HCT116 (cell line): ENCODE measurements at regions not wholly inside any gene's neighbourhood (a gene's known extent, or its start where the extent isn't known, plus 50 kb on each side); places are given as distances from the start of the nearest gene placed in this dataset.

Experiments used
- ATAC-seq: fragments of 200-7000 bp; cut with Tn5 transposase; 2 replicates; pipeline ENCODE4 v1.9.1; 2020; ENCODE audit warnings: mild to moderate bottlenecking, moderate library complexity
- BruUV-seq: library from RNA; stranded (reverse); fragments of 400-500 nt; replicated peaks from 2 replicates; lab custom pipeline; 2021; lab: Mats Ljungman, UMichigan
- CTCF ChIA-PET: fragments of 300-600 bp; sonication (Branson Sonifier 250); formaldehyde crosslinking; loops from one replicate; lab custom pipeline; 2021; ENCODE audit warnings: antibody characterized with exemption; lab: Charles Lee
- POLR2A ChIA-PET: fragments of 300-600, 350-600 bp; sonication (Branson Sonifier 250); formaldehyde crosslinking; loops from one replicate; lab custom pipeline; 2021; ENCODE audit warnings: antibody characterized with exemption; lab: Charles Lee
- RAD21 ChIA-PET, 2 experiments: fragments of 300-600 bp; sonication (Branson Sonifier 250); formaldehyde crosslinking; loops; one replicate each; lab custom pipeline; 2023; ENCODE audit warnings: low total read pairs in 2 of 2; ENCODE audit not compliant: uncharacterized antibody in 2 of 2, unreplicated experiment in 2 of 2, low non-redundant PET in 1 of 2; lab: Charles Lee
- DNase-seq: peaks from one replicate; pipeline ENCODE4 v3.0.0-alpha.2; 2010; ENCODE audit warnings: low read depth, low spot score
- H2AFZ ChIP-seq: fragments of 200-600 bp; shearing (Covaris generic), sonication (generic); 2 replicates; pipeline ENCODE4 v1.6.1; 2017; ENCODE audit warnings: low read depth, mixed run types, mixed read lengths, antibody characterized with exemption, low read length; ENCODE audit not compliant: poor library complexity, severe bottlenecking
- H3K27ac ChIP-seq: 2 replicates; pipeline ENCODE4 v1.5.1; 2012; ENCODE audit warnings: low read depth, low read length
- H3K27me3 ChIP-seq: fragments of 200-600 bp; sonication (generic); 2 replicates; pipeline ENCODE4 v1.6.1; 2016; ENCODE audit warnings: mixed run types, low read length, mixed read lengths; ENCODE audit not compliant: insufficient read depth
- H3K36me3 ChIP-seq, 2 experiments: fragments of 200-500 bp in 1 of 2; fragments of 200-600 bp in 1 of 2; sonication (Bioruptor generic) in 1 of 2; sonication (generic) in 1 of 2; 2 replicates each; pipeline versions ENCODE4 v1.5.1 to v1.6.1; 2014 to 2016; ENCODE audit warnings: low read length in 2 of 2, inconsistent platforms in 1 of 2, mixed read lengths in 1 of 2, mixed run types in 1 of 2; ENCODE audit not compliant: insufficient read depth in 2 of 2, control insufficient read depth in 1 of 2
- H3K4me1 ChIP-seq, 2 experiments: fragments of 200-600 bp in 1 of 2; sonication (generic) in 1 of 2; 2 replicates each; pipeline versions ENCODE4 v1.5.1 to v1.6.1; 2012 to 2017; ENCODE audit warnings: low read length in 2 of 2, inconsistent platforms in 1 of 2, mild to moderate bottlenecking in 1 of 2, mixed read lengths in 1 of 2, mixed run types in 1 of 2, moderate library complexity in 1 of 2; ENCODE audit not compliant: insufficient read depth in 2 of 2, control insufficient read depth in 1 of 2
- H3K4me2 ChIP-seq: fragments of 200-600 bp; sonication (generic); 2 replicates; pipeline ENCODE4 v1.6.1; 2017; ENCODE audit warnings: mixed run types, low read length, mixed read lengths
- H3K4me3 ChIP-seq, 2 experiments: fragments of 200-600 bp in 1 of 2; sonication (generic) in 1 of 2; replicated peaks in 1 of 2; 2 replicates each; pipeline ENCODE4 v1.5.1; 2011 to 2016; ENCODE audit warnings: low read length in 2 of 2, control low read depth in 1 of 2, low read depth in 1 of 2, mild to moderate bottlenecking in 1 of 2, mixed read lengths in 1 of 2, mixed run types in 1 of 2
- H3K79me2 ChIP-seq: fragments of 200-600 bp; sonication (generic); 2 replicates; pipeline ENCODE4 v1.6.1; 2017; ENCODE audit warnings: mild to moderate bottlenecking, mixed run types, low read length, moderate library complexity, mixed read lengths; ENCODE audit not compliant: insufficient read depth
- H3K9ac ChIP-seq: fragments of 200-600 bp; sonication (generic); 2 replicates; pipeline ENCODE4 v1.6.1; 2016; ENCODE audit warnings: low read length, mixed read lengths
- H3K9me2 ChIP-seq: fragments of 200-600 bp; sonication (generic), shearing (Covaris generic); 2 replicates; pipeline ENCODE4 v1.6.1; 2017; ENCODE audit warnings: mixed run types, mild to moderate bottlenecking, moderate library complexity; ENCODE audit not compliant: insufficient read depth
- H3K9me3 ChIP-seq, 2 experiments: fragments of 200-500 bp in 1 of 2; fragments of 200-600 bp in 1 of 2; sonication (Bioruptor generic) in 1 of 2; sonication (generic) in 1 of 2; 2 replicates each; pipeline ENCODE4 v1.6.1; 2014 to 2017; ENCODE audit warnings: low read length in 2 of 2, mixed read lengths in 2 of 2, inconsistent platforms in 1 of 2, low read depth in 1 of 2, mild to moderate bottlenecking in 1 of 2, mixed run types in 1 of 2, moderate library complexity in 1 of 2; ENCODE audit not compliant: control insufficient read depth in 1 of 2, insufficient read depth in 1 of 2
- H4K20me1 ChIP-seq: fragments of 200-600 bp; sonication (generic), shearing (Covaris generic); 2 replicates; pipeline ENCODE4 v1.6.1; 2017; ENCODE audit warnings: mixed run types, mild to moderate bottlenecking, moderate library complexity; ENCODE audit not compliant: insufficient read depth
- CBX3 ChIP-seq: IDR thresholded peaks from 2 replicates; pipeline ENCODE4 v1.6.1; 2012; ENCODE audit warnings: low read depth
- CEBPB ChIP-seq: IDR thresholded peaks from 2 replicates; pipeline ENCODE4 v1.6.1; 2012; ENCODE audit warnings: low read depth
- EZH2phosphoT487 ChIP-seq: fragments of 200-600 bp; IDR thresholded peaks from 2 replicates; pipeline ENCODE4 v1.6.1; 2018; ENCODE audit warnings: antibody characterized with exemption, borderline replicate concordance
- POLR2A ChIP-seq: IDR thresholded peaks from 2 replicates; pipeline ENCODE4 v1.7.0; 2011; ENCODE audit warnings: borderline replicate concordance; ENCODE audit not compliant: insufficient read depth, insufficient read length; ENCODE audit errors: extremely low read depth
- RAD21 ChIP-seq: IDR thresholded peaks from 2 replicates; pipeline ENCODE4 v1.6.1; 2012; ENCODE audit warnings: low read depth, mild to moderate bottlenecking
- SP1 ChIP-seq: IDR thresholded peaks from 2 replicates; pipeline ENCODE4 v1.6.1; 2012; ENCODE audit warnings: low read depth
- SRF ChIP-seq: IDR thresholded peaks from 2 replicates; pipeline ENCODE4 v1.6.1; 2012; ENCODE audit warnings: low read depth
- ZFX ChIP-seq: fragments of 450-650 bp; IDR thresholded peaks from 2 replicates; pipeline ENCODE4 v1.6.1; 2017
- ZNF274 ChIP-seq: fragments of 200-500 bp; sonication (Bioruptor generic); IDR thresholded peaks from 2 replicates; pipeline ENCODE4 v1.6.1; 2014; ENCODE audit warnings: mild to moderate bottlenecking, low read depth, low read length, inconsistent platforms
- intact Hi-C: fragments of 100-400 bp; cut with micrococcal nuclease; formaldehyde crosslinking; loops from 2 replicates; pipeline ENCODE4 v1.10.0; 2022
- TF ChIP-seq, protein P1 (sequence below), 3 experiments: fragments of 200-600 bp in 1 of 3; sonication (generic) in 1 of 3; IDR thresholded peaks in 2 of 3; conservative IDR thresholded peaks in 1 of 3; 2 replicates each; pipeline ENCODE4 v1.5.1; 2012 to 2017; ENCODE audit warnings: low read depth in 2 of 3, low read length in 2 of 3, antibody characterized with exemption in 1 of 3, borderline replicate concordance in 1 of 3, control low read depth in 1 of 3, mild to moderate bottlenecking in 1 of 3, mixed read lengths in 1 of 3, mixed run types in 1 of 3, moderate library complexity in 1 of 3; ENCODE audit not compliant: insufficient read depth in 1 of 3
- TF ChIP-seq, protein P2 (sequence below): IDR thresholded peaks from 2 replicates; pipeline ENCODE4 v1.6.1; 2012
- TF ChIP-seq, protein P3 (sequence below): IDR thresholded peaks from 2 replicates; pipeline ENCODE4 v1.6.1; 2012

DNA sequence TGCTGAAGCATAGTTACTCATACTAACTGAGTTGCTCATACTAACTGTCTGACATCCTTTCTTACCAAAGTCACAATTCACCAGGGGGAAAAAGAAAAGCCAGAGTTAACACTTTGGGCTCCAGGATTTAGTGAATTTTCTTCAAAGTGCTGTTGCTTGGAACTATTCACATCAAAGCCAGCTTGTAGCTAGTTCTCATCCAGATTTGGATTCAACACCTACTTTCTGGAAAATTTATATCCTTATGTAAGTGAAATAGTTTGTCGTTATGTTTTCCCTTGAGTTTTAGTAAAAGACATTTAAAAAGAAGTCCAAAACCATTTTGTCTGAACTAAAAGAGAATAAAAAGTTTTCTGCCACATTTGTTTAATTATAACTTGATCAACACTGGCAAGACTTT, 264.6 kb downstream of the BRINP2 start (continued):
- TF ChIP-seq EZH2phosphoT487 (no peak), CBX3 (no peak), SRF (no peak), CEBPB (no peak), ZNF274 (no peak), POLR2A (no peak), SP1 (no peak)
- TF ChIP-seq, protein P1, sequence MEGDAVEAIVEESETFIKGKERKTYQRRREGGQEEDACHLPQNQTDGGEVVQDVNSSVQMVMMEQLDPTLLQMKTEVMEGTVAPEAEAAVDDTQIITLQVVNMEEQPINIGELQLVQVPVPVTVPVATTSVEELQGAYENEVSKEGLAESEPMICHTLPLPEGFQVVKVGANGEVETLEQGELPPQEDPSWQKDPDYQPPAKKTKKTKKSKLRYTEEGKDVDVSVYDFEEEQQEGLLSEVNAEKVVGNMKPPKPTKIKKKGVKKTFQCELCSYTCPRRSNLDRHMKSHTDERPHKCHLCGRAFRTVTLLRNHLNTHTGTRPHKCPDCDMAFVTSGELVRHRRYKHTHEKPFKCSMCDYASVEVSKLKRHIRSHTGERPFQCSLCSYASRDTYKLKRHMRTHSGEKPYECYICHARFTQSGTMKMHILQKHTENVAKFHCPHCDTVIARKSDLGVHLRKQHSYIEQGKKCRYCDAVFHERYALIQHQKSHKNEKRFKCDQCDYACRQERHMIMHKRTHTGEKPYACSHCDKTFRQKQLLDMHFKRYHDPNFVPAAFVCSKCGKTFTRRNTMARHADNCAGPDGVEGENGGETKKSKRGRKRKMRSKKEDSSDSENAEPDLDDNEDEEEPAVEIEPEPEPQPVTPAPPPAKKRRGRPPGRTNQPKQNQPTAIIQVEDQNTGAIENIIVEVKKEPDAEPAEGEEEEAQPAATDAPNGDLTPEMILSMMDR (IDR thresholded peaks at IDR 0.05 in 2 of 3, conservative IDR thresholded peaks at IDR 0.05 in 1 of 3; ENCODE audit: borderline replicate concordance in 1 of 3, insufficient read depth in 1 of 3, low read depth in 2 of 3, low read length in 2 of 3) = no peak
- TF ChIP-seq, protein P2, sequence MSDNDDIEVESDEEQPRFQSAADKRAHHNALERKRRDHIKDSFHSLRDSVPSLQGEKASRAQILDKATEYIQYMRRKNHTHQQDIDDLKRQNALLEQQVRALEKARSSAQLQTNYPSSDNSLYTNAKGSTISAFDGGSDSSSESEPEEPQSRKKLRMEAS = no peak
- TF ChIP-seq, protein P3, sequence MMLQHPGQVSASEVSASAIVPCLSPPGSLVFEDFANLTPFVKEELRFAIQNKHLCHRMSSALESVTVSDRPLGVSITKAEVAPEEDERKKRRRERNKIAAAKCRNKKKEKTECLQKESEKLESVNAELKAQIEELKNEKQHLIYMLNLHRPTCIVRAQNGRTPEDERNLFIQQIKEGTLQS = no peak

DNA sequence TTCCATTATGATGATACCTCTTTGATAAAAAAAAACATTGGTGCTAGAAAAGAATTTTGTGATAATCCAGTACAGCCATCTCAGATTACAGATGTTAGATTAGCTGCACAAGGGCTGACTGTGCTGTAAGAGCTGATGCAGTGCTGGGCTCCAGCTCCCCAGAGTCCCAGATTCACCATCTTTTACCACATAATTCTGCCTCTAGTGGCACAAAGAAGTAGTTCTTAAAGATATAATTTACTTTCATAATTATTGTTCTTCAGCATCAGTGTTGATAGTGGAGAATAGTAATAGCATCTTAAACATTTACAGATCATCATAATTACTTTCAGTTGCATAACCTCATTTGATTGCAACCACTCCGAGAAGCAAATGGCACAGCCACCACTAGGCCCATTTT, 262.1 kb downstream of the BRINP2 start:
- Histone ChIP-seq H3K4me3 (no peak overlapping the region), H3K36me3 (no peaks in the 10 kb centered on the region), H3K4me2 (no peak overlapping the region), H2AFZ (no peak overlapping the region), H3K79me2 (no peaks in the 10 kb centered on the region), H3K9me3 (no peaks in the 10 kb centered on the region), H3K27me3 (0 out of 2 replicates have a peak, but pooled peaks cover 13% of the 10 kb centered on the region), H3K27ac (no peak overlapping the region), H3K9me2 (no peaks in the 10 kb centered on the region), H4K20me1 (no peaks in the 10 kb centered on the region), H3K4me1 (no peaks in the 10 kb centered on the region), H3K9ac (no peak overlapping the region)
- CTCF ChIA-PET = interaction anchor here (0.6 to 1.0 kb wide), 3 partner anchors 10 to 12 kb away, joined by 3 to 4 read pairs (median 4); no protein-coding TSS in a partner anchor
- intact Hi-C loops = no loop called here
- RAD21 ChIA-PET = no interaction called here
- DNase-seq = no peak
- no peak for ATAC-seq
- no TSS peak for BruUV-seq
- POLR2A ChIA-PET = no interaction called here
- TF ChIP-seq RAD21 = 0 out of 2 replicates have a peak, but pooled peaks have one; percentile 9
- no peak for TF ChIP-seq ZFX
- TF ChIP-seq, protein P1 (IDR thresholded peaks at IDR 0.05 in 2 of 3, conservative IDR thresholded peaks at IDR 0.05 in 1 of 3; ENCODE audit: borderline replicate concordance in 1 of 3, insufficient read depth in 1 of 3, low read depth in 2 of 3, low read length in 2 of 3) = peak in 2 of 3 experiments; percentile 24 to 50; a peak in 2 of 6 replicates
